GM21786 (cell line): ENCODE measurements at regions not wholly inside any gene's neighbourhood (a gene's known extent, or its start where the extent isn't known, plus 50 kb on each side); places are given as distances from the start of the nearest gene placed in this dataset.
A peak's percentile ranks its signal among the peaks of the same experiment; 100 is the strongest.

Experiments used
- ATAC-seq: cut with Tn5 transposase; IDR thresholded peaks from one replicate; pipeline ENCODE4 v1.9.1; 2021; ENCODE audit not compliant: unreplicated experiment

GRCh38 chr2:8198766-8199382 is 483.0 kb upstream of the ID2 start:
- ATAC-seq, result no peak

- ATAC-seq, result peak; percentile 92
These were observed 479.7 kb upstream of the ID2 start for GRCh38 chr2:8202132-8202531.

GRCh38 chr2:8203364-8203763 is 478.5 kb upstream of the ID2 start:
- ATAC-seq, result no peak

GRCh38 chr2:8204711-8205110 is 477.1 kb upstream of the ID2 start:
- no peak for ATAC-seq

- ATAC-seq, result no peak
These were observed 472.4 kb upstream of the ID2 start for GRCh38 chr2:8209494-8209893.

- ATAC-seq, result no peak
These were observed 470.5 kb upstream of the ID2 start for GRCh38 chr2:8211384-8211783.

GRCh38 chr2:8212239-8212638 is 469.6 kb upstream of the ID2 start:
- no peak for ATAC-seq

- ATAC-seq, result no peak
These were observed 467.7 kb upstream of the ID2 start for GRCh38 chr2:8214036-8214615.

GRCh38 chr2:8215159-8215863 is 466.5 kb upstream of the ID2 start:
- peak; percentile 89 for ATAC-seq

GRCh38 chr2:8215982-8216381 is 465.9 kb upstream of the ID2 start:
- no peak for ATAC-seq

- no peak for ATAC-seq
These were observed 465.5 kb upstream of the ID2 start for GRCh38 chr2:8216397-8216796.

- no peak for ATAC-seq
These were observed 464.3 kb upstream of the ID2 start for GRCh38 chr2:8217468-8218030.

GRCh38 chr2:8219096-8219495 is 462.8 kb upstream of the ID2 start:
- no peak for ATAC-seq

- no peak for ATAC-seq
These were observed 462.1 kb upstream of the ID2 start for GRCh38 chr2:8219631-8220355.

GRCh38 chr2:8222979-8223694 is 458.7 kb upstream of the ID2 start:
- ATAC-seq, result no peak

GRCh38 chr2:8223695-8224346 is 458.0 kb upstream of the ID2 start:
- ATAC-seq, result no peak

GRCh38 chr2:8224347-8225190 is 457.3 kb upstream of the ID2 start:
- no peak for ATAC-seq

GRCh38 chr2:8225266-8225665 is 456.6 kb upstream of the ID2 start:
- no peak for ATAC-seq

- no peak for ATAC-seq
These were observed 456.1 kb upstream of the ID2 start for GRCh38 chr2:8225798-8226197.
